ENCODE measurements at regions not wholly inside any gene's neighbourhood (a gene's known extent, or its start where the extent isn't known, plus 50 kb on each side); places are given as distances from the start of the nearest gene placed in this dataset.

GRCh38 chr10:33492701-33493345 lies 158.4 kb upstream of the NRP1 start:
- TF ChIP-seq CTCF (IDR thresholded peaks at IDR 0.05; ENCODE audit: low read length) = no peak
- TF ChIP-seq EZH2 (IDR thresholded peaks at IDR 0.05; ENCODE audit: borderline replicate concordance, low read length) = no peak

Measured in OCI-LY1 (cell line).